ENCODE measurements at regions not wholly inside any gene's neighbourhood (a gene's known extent, or its start where the extent isn't known, plus 50 kb on each side); places are given as distances from the start of the nearest gene placed in this dataset.

- H3K9me3 Mint-ChIP-seq = no peaks in the 10 kb centered on the region
- no peak overlapping the region for H3K4me3 Mint-ChIP-seq
- H3K27me3 Mint-ChIP-seq (ENCODE audit: insufficient read depth) = no peaks in the 10 kb centered on the region
- H3K27ac Mint-ChIP-seq = no peak overlapping the region
- no peaks in the 10 kb centered on the region for H3K36me3 Mint-ChIP-seq (ENCODE audit: low read depth)
- DNase-seq (ENCODE audit: low spot score) = no peak
- intact Hi-C loops (cut with micrococcal nuclease) = no loop called here
- no peaks in the 10 kb centered on the region for H3K4me1 Mint-ChIP-seq (ENCODE audit: low read depth)
Observed at GRCh38 chr6:23890543-23891227, 235.3 kb upstream of the NRSN1 start.

GRCh38 chr6:23905133-23905815 is 220.7 kb upstream of the NRSN1 start:
- no peak overlapping the region for H3K4me3 Mint-ChIP-seq
- H3K27me3 Mint-ChIP-seq (ENCODE audit: insufficient read depth) = no peaks in the 10 kb centered on the region
- intact Hi-C loops (cut with micrococcal nuclease) = no loop called here
- no peak overlapping the region for H3K27ac Mint-ChIP-seq
- DNase-seq (ENCODE audit: low spot score) = no peak
- no peaks in the 10 kb centered on the region for H3K36me3 Mint-ChIP-seq (ENCODE audit: low read depth)
- no peaks in the 10 kb centered on the region for H3K4me1 Mint-ChIP-seq (ENCODE audit: low read depth)
- H3K9me3 Mint-ChIP-seq = no peaks in the 10 kb centered on the region

GRCh38 chr6:23910420-23910819 is 215.6 kb upstream of the NRSN1 start:
- no peak for DNase-seq (ENCODE audit: low spot score)
- no peak overlapping the region for H3K4me3 Mint-ChIP-seq
- H3K9me3 Mint-ChIP-seq = no peaks in the 10 kb centered on the region
- no peaks in the 10 kb centered on the region for H3K36me3 Mint-ChIP-seq (ENCODE audit: low read depth)
- H3K27me3 Mint-ChIP-seq (ENCODE audit: insufficient read depth) = no peaks in the 10 kb centered on the region
- H3K4me1 Mint-ChIP-seq (ENCODE audit: low read depth) = no peaks in the 10 kb centered on the region
- H3K27ac Mint-ChIP-seq = no peak overlapping the region
- intact Hi-C loops (cut with micrococcal nuclease) = no loop called here

- Mint-ChIP-seq H3K27ac (no peak overlapping the region), H3K4me1 (ENCODE audit: low read depth) (no peaks in the 10 kb centered on the region), H3K9me3 (peaks cover 5% of the 10 kb centered on the region)
Observed at GRCh38 chr6:23927935-23928334, 198.1 kb upstream of the NRSN1 start.

GRCh38 chr6:23929201-23929600 is 196.8 kb upstream of the NRSN1 start:
- H3K27ac Mint-ChIP-seq = no peak overlapping the region
- intact Hi-C loops (cut with micrococcal nuclease) = no loop called here
- no peak for DNase-seq (ENCODE audit: low spot score)

More at GRCh38 chr6:23927935-23928334, 198.1 kb upstream of the NRSN1 start:
- Mint-ChIP-seq H3K4me3 (no peak overlapping the region), H3K36me3 (ENCODE audit: low read depth) (no peaks in the 10 kb centered on the region), H3K27me3 (ENCODE audit: insufficient read depth) (peaks cover 1% of the 10 kb centered on the region)
- intact Hi-C loops (cut with micrococcal nuclease) = no loop called here
- no peak for DNase-seq (ENCODE audit: low spot score)

GRCh38 chr6:23940466-23940865 is 185.5 kb upstream of the NRSN1 start:
- no peak for DNase-seq (ENCODE audit: low spot score)
- H3K4me3 Mint-ChIP-seq = no peak overlapping the region
- intact Hi-C loops (cut with micrococcal nuclease) = no loop called here
- no peaks in the 10 kb centered on the region for H3K36me3 Mint-ChIP-seq (ENCODE audit: low read depth)
- H3K4me1 Mint-ChIP-seq (ENCODE audit: low read depth) = no peaks in the 10 kb centered on the region
- H3K27ac Mint-ChIP-seq = no peak overlapping the region
- H3K27me3 Mint-ChIP-seq (ENCODE audit: insufficient read depth) = no peaks in the 10 kb centered on the region
- H3K9me3 Mint-ChIP-seq = no peaks in the 10 kb centered on the region

More at GRCh38 chr6:23929201-23929600, 196.8 kb upstream of the NRSN1 start:
- Mint-ChIP-seq H3K27me3 (ENCODE audit: insufficient read depth) (no peaks in the 10 kb centered on the region), H3K9me3 (peaks cover 5% of the 10 kb centered on the region), H3K4me1 (ENCODE audit: low read depth) (no peaks in the 10 kb centered on the region), H3K36me3 (ENCODE audit: low read depth) (no peaks in the 10 kb centered on the region), H3K4me3 (no peak overlapping the region)

- H3K27me3 Mint-ChIP-seq (ENCODE audit: insufficient read depth) = no peaks in the 10 kb centered on the region
- H3K4me3 Mint-ChIP-seq = no peak overlapping the region
- intact Hi-C loops (cut with micrococcal nuclease) = no loop called here
- no peaks in the 10 kb centered on the region for H3K9me3 Mint-ChIP-seq
- no peaks in the 10 kb centered on the region for H3K36me3 Mint-ChIP-seq (ENCODE audit: low read depth)
- no peaks in the 10 kb centered on the region for H3K4me1 Mint-ChIP-seq (ENCODE audit: low read depth)
- no peak for DNase-seq (ENCODE audit: low spot score)
- no peak overlapping the region for H3K27ac Mint-ChIP-seq
Observed at GRCh38 chr6:23951691-23952090, 174.3 kb upstream of the NRSN1 start.

GRCh38 chr6:23952245-23952644 is 173.8 kb upstream of the NRSN1 start:
- H3K4me1 Mint-ChIP-seq (ENCODE audit: low read depth) = no peaks in the 10 kb centered on the region
- H3K36me3 Mint-ChIP-seq (ENCODE audit: low read depth) = no peaks in the 10 kb centered on the region
- H3K9me3 Mint-ChIP-seq = no peaks in the 10 kb centered on the region
- intact Hi-C loops (cut with micrococcal nuclease) = no loop called here
- H3K27ac Mint-ChIP-seq = no peak overlapping the region
- H3K4me3 Mint-ChIP-seq = no peak overlapping the region
- no peaks in the 10 kb centered on the region for H3K27me3 Mint-ChIP-seq (ENCODE audit: insufficient read depth)
- no peak for DNase-seq (ENCODE audit: low spot score)

- no peak overlapping the region for H3K27ac Mint-ChIP-seq
- no peaks in the 10 kb centered on the region for H3K27me3 Mint-ChIP-seq (ENCODE audit: insufficient read depth)
- no peaks in the 10 kb centered on the region for H3K9me3 Mint-ChIP-seq
- DNase-seq (ENCODE audit: low spot score) = no peak
- no peak overlapping the region for H3K4me3 Mint-ChIP-seq
- intact Hi-C loops (cut with micrococcal nuclease) = no loop called here
- H3K4me1 Mint-ChIP-seq (ENCODE audit: low read depth) = no peaks in the 10 kb centered on the region
- no peaks in the 10 kb centered on the region for H3K36me3 Mint-ChIP-seq (ENCODE audit: low read depth)
Observed at GRCh38 chr6:23953976-23954375, 172.0 kb upstream of the NRSN1 start.

GRCh38 chr6:23957017-23957416 is 169.0 kb upstream of the NRSN1 start:
- Mint-ChIP-seq H3K9me3 (no peaks in the 10 kb centered on the region), H3K36me3 (ENCODE audit: low read depth) (no peaks in the 10 kb centered on the region), H3K27me3 (ENCODE audit: insufficient read depth) (no peaks in the 10 kb centered on the region), H3K4me1 (ENCODE audit: low read depth) (no peaks in the 10 kb centered on the region), H3K27ac (no peak overlapping the region), H3K4me3 (no peak overlapping the region)
- no peak for DNase-seq (ENCODE audit: low spot score)
- intact Hi-C loops (cut with micrococcal nuclease) = no loop called here

GRCh38 chr6:23964865-23965264 is 161.2 kb upstream of the NRSN1 start:
- intact Hi-C loops (cut with micrococcal nuclease) = no loop called here
- Mint-ChIP-seq H3K27ac (no peak overlapping the region), H3K4me3 (no peak overlapping the region)

GRCh38 chr6:23969344-23969743 is 156.7 kb upstream of the NRSN1 start:
- no peaks in the 10 kb centered on the region for H3K9me3 Mint-ChIP-seq
- H3K4me1 Mint-ChIP-seq (ENCODE audit: low read depth) = no peaks in the 10 kb centered on the region
- intact Hi-C loops (cut with micrococcal nuclease) = no loop called here
- DNase-seq (ENCODE audit: low spot score) = no peak
- no peak overlapping the region for H3K27ac Mint-ChIP-seq
- no peak overlapping the region for H3K4me3 Mint-ChIP-seq
- no peaks in the 10 kb centered on the region for H3K36me3 Mint-ChIP-seq (ENCODE audit: low read depth)
- no peaks in the 10 kb centered on the region for H3K27me3 Mint-ChIP-seq (ENCODE audit: insufficient read depth)

More at GRCh38 chr6:23964865-23965264, 161.2 kb upstream of the NRSN1 start:
- Mint-ChIP-seq H3K9me3 (no peaks in the 10 kb centered on the region), H3K27me3 (ENCODE audit: insufficient read depth) (no peaks in the 10 kb centered on the region), H3K36me3 (ENCODE audit: low read depth) (no peaks in the 10 kb centered on the region), H3K4me1 (ENCODE audit: low read depth) (no peaks in the 10 kb centered on the region)
- DNase-seq (ENCODE audit: low spot score) = no peak

GRCh38 chr6:23977706-23978105 is 148.3 kb upstream of the NRSN1 start:
- no peak overlapping the region for H3K4me3 Mint-ChIP-seq
- intact Hi-C loops (cut with micrococcal nuclease) = no loop called here
- H3K4me1 Mint-ChIP-seq (ENCODE audit: low read depth) = no peaks in the 10 kb centered on the region
- no peaks in the 10 kb centered on the region for H3K36me3 Mint-ChIP-seq (ENCODE audit: low read depth)
- no peak overlapping the region for H3K27ac Mint-ChIP-seq
- no peak for DNase-seq (ENCODE audit: low spot score)
- no peaks in the 10 kb centered on the region for H3K9me3 Mint-ChIP-seq
- H3K27me3 Mint-ChIP-seq (ENCODE audit: insufficient read depth) = no peaks in the 10 kb centered on the region

All from activated T-helper 1 cell treated with anti-CD3 and anti-CD28 coated beads, Interleukin-12 subunit alpha, Interleukin-12 subunit beta, Interleukin-2, Interleukin-4 antibody, amounts not matched to agents 30 ng/mL and 10 ng/mL and 1 ng/mL, durations not matched to agents 14 hours and 24 hours and 36 hours (primary cell).